GM10266 (cell line): ENCODE measurements at regions not wholly inside any gene's neighbourhood (a gene's known extent, or its start where the extent isn't known, plus 50 kb on each side); places are given as distances from the start of the nearest gene placed in this dataset.

Experiments
- DNase-seq: peaks from one replicate; pipeline ENCODE4 v3.0.0; 2012; ENCODE audit errors: extremely low spot score
- CTCF ChIP-seq: IDR thresholded peaks from 2 replicates; pipeline ENCODE4 v1.5.1; 2012; ENCODE audit warnings: mild to moderate bottlenecking, low read depth; ENCODE audit not compliant: control insufficient read depth, insufficient read depth; ENCODE audit errors: missing control alignments

GRCh38 chr2:103288696-103289095, 526.9 kb downstream of the TMEM182 start:
- TF ChIP-seq CTCF: no peak
- no peak for DNase-seq

- no peak for TF ChIP-seq CTCF
- no peak for DNase-seq
These were observed 527.4 kb downstream of the TMEM182 start for GRCh38 chr2:103289105-103289725.

- no peak for DNase-seq
These were observed 530.7 kb downstream of the TMEM182 start for GRCh38 chr2:103292573-103292972.

GRCh38 chr2:103293067-103293741, 531.4 kb downstream of the TMEM182 start:
- TF ChIP-seq CTCF: no peak
- no peak for DNase-seq

More at GRCh38 chr2:103292573-103292972, 530.7 kb downstream of the TMEM182 start:
- no peak for TF ChIP-seq CTCF

GRCh38 chr2:103293742-103294077, 531.9 kb downstream of the TMEM182 start:
- no peak for DNase-seq
- no peak for TF ChIP-seq CTCF

- TF ChIP-seq CTCF: no peak
- DNase-seq: no peak
These were observed 532.6 kb downstream of the TMEM182 start for GRCh38 chr2:103294420-103294819.

GRCh38 chr2:103295591-103295990, 533.8 kb downstream of the TMEM182 start:
- no peak for DNase-seq
- no peak for TF ChIP-seq CTCF
